NCI-H526 (cell line): ENCODE measurements at regions not wholly inside any gene's neighbourhood (a gene's known extent, or its start where the extent isn't known, plus 50 kb on each side); places are given as distances from the start of the nearest gene placed in this dataset.
"Not testable (repeated sequence)": the region's sequence is repeated elsewhere in the genome, so short reads cannot be mapped to it uniquely, and the experiment has no call there.

ENCODE experiments used
- DNase-seq, 2 experiments: peaks; one replicate each; lab custom pipeline; 2025; lab: John Stamatoyannopoulos, UW

DNA sequence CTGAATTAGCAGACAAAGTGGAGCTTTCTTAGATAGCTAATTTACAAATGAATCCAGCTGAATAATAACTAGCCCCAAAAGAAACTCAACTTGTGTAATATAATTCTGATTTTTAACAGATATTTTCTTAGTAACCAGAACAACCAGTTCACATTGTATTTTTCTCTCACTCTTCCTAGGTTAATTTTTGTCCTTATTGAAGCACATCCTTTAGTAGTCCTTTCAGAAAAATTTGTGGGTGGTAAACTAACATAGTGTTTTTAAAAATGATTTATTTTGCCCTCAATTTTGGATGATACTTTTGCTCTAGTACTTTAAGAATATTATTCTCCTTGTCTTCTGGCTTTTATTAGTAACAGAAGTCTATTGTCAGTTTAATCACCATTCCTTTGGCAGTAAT, 190.6 kb upstream of the SLC39A10 start:
- no peak for DNase-seq

DNA sequence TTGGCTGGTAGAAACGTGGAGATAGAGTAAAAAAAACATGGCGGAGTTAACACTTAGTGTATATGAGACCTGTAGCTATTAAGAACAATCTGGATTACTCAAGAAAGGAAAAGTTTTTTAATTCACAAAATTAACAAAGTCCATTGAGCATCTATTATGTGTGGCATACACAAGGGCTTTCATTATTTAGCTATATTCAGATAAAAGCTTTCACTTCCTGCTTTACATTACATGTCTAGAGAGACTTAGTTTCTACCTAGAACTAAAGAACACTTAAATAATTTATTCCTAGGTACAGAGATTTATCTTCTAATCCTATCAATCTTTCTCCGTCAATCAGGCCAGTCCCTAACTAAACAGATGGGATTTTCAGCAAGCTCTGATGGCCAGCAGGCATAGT, 196.0 kb upstream of the SLC39A10 start:
- no peak for DNase-seq

DNA sequence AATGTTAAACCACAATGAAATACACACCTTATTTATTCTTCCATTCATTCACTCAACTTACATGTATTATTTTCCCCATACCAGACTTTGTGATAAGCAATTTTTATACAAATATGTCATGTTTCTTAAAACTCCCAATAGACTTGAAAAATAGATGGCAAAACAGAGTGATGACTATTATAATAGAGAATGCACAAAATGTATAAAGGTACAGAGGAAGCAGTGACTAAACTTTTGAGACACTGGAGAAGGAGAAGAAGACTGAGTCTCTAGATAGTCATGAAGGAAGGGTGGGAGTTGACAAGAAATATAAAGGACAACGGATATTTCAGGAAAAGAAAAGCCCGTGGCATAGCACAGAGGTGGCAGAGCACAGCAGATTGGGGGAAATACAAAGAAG, 198.1 kb upstream of the SLC39A10 start:
- DNase-seq = no peak

DNA sequence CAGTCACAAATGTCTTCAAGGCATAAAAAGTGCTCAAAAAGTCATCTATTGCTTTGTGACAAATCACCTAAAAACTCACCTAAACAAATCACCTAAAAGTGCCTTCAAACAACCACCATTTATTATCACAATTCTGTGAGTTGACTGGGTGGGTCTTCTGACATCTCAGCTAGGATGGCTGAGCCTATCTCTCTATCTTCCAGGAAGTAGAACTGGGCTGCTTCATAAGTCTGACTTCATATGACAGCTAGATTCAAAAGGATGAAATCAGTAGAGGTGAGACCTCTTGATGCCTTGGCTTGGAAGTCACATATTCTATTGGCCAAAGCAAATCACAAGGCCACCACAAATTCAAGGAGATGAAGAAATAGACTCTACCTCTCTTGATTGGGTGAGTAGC, 199.2 kb upstream of the SLC39A10 start:
- no peak for DNase-seq

DNA sequence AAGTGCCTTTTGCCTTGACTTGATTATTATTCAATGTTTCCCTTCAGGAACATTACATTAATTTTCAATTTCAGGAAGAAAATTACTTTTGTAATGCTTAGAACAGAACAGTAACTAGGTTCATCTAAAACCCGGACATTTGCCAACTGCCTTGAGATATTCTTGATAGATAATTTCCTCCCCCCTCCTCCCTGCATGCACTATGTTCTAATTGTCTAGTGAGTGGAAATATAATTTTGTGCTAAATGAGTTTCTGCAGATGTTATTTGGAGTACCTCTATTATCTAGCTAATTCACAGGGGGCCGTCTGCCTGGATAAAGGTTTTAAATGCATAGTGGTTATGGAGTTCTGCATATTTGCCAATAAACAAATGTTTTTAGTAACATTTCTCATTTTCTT, 200.3 kb upstream of the SLC39A10 start:
- DNase-seq = no peak

DNA sequence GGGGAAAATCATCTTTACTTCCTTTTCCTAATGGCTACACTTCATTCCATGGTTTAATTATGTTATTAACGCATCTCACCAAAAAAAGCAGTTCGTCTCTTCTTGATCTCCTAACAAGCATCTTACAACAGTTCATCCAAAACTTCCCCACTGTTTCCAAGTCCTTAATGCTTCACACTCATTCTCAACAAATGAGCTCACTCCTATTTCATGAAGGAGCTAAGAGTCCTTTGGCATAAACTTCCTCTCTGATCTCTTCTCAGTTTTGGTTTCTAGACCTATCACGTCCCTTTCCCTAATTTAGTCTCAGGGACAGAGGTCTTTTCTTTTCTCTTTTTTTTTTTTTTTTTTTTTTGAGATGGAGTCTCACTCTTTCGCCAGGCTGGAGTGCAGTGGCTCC, 205.9 kb upstream of the SLC39A10 start:
- no peak for DNase-seq

DNA sequence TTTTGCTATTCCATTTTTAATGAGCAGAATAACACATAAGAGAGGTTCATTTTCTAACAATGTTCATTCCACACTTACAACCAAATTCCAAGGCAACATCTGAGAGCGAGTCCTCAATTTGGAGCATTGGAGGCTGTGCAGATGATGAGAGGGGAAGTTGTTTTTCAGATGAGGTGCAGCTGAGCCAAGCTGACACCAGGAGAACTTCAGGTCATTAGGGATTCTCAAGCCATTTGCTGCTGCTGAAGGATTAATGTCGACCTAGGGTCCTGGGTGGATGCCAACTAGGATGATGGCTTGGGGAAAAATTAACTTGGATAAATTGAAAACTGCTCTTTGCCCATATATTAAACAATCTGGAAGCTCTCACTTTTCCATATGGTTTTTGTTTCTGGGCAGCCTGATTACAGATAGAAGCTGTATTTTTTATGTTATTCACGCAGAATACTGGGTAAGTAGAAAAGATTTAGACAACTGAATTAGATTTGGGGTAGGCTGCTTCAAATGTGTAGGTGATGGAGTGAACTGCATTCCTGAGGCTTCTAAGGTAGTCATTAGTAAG, 206.4 kb upstream of the SLC39A10 start:
- no peak for DNase-seq

DNA sequence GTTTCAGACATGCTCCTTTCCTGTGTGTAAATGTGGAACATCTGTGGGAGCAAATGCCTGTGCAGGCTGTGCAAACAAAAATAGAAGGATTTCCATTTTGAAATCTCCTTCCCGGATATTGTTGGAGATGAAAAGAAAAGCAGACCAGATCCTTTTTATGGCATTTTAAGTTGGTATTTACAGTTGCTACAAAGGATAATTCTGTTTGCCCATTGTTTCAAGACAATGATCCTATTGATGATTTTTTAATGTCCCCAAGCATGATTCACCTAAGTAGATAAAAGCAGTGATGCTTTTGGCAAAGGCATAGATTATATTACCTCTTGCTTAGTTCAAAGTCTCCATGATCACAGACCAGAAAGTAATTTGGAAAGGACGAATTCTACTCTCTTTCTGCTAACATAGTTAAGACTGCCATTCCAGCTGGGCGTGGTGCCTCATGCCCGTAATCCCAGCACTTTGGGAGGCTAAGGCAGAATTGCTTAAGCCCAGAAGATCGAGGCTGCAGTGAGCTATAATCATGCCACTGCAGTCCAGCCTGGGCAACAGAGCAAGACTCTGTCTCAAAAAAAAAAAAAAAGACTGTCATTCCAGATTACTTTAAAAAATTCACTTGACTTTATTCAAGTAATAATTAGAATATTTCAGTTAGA, 209.6 kb upstream of the SLC39A10 start:
- no peak for DNase-seq

DNA sequence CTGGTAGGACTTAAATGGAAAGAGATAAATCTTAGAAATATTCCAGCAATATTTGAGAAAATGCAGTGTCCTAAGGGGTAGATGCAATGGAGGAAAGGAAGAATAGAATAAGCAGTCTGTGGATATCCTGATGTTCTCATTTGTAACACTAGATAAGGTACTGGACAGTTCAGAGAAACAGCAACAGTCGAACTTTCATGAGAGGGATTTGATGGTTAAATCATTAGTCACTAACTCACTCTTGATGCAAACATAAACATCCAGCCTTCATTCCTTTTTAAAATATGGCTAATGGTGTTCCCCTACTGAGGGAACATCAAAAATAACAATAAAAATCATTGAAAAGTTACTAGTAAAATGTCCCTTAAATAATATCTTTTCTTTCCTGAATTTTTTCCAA, 211.4 kb upstream of the SLC39A10 start:
- DNase-seq = no peak

DNA sequence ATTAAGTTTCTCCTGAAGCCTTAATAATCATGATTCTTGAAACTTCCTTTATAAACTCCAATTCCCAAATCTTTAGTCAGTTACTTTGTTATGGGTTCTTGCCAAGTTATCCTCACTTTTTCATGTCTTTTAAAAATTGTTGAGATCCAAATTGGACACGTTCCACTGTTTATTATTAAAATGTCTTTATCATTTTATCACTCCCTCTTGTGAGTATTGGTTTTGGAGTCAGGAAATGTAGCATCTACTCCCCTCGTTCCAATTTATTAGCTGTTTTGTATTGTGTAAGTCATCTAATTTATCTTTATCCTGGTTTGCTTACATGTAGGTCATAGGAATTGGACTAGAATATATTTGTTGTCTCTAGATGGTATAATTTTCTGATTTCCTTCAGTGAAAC, 213.1 kb upstream of the SLC39A10 start:
- no peak for DNase-seq

DNA sequence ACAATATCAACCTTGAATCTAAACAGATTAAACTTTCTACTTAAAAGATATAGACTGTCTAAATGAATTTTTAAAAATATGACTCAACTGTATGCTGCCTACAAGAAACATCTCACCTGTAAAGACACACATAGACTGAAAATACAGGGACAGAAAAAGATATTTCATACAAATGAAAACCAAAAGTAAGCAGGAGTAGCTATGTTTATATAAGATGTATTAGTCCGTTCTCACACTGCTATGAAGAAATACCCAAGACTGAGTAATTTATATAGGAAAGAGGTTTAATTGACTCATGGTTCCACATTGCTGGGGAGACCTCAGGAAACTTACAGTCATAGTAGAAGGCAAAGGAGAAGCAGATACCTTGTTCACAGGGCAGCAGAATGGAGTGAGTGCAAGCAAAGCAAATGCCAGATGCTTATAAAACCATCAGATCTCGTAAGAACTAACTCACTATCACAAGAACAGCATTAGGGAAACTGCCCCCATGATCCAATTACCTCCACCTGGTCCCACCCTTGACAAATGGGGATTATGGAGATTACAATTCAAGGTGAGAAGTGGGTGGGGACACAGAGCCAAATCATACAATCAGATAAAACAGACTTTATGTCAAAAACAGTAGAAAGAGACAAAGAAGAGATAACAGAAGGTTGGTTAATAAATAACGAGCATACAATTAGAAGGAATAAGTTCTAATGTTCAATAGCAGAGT, 214.4 kb upstream of the SLC39A10 start:
- DNase-seq = no peak

DNA sequence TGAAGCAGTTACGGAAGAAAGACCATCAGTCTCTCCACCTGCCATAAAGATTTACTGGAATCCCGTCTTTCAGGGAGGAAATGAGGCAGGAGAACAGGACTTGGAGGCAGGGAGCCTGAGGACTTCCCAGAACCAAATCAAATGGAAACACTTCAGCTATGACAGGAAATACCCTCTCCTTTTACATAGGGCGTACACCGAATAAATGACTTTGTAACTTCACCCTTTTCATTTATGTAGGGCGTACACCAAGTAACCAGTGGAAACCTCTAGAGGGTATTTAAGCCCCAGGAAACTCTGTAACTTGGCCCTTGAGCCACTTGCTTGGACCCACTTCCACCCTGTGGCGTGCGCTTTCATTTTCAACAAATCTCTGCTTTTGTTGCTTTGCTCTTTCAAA, 218.3 kb upstream of the SLC39A10 start:
- DNase-seq = no peak

DNA sequence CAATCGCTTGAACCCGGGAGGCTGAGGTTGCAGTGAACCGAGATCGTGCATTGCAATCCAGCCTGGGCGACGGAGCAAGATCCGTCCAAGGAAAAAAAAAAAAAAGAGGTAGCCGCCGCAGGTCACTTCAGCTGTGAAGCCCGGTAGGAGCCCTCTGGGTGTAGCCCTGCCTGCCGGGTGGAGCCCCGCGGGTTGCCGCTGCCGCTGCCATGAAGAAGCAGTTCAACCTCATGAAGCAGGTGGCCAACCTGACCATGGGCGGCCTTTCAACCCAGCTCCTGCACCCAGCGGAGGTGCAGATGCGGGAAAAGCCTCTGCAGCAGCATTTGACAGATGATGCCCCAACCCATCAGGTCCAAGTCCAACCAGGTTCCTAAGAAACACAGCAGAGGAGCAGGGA, 219.5 kb upstream of the SLC39A10 start:
- DNase-seq = no peak

DNA sequence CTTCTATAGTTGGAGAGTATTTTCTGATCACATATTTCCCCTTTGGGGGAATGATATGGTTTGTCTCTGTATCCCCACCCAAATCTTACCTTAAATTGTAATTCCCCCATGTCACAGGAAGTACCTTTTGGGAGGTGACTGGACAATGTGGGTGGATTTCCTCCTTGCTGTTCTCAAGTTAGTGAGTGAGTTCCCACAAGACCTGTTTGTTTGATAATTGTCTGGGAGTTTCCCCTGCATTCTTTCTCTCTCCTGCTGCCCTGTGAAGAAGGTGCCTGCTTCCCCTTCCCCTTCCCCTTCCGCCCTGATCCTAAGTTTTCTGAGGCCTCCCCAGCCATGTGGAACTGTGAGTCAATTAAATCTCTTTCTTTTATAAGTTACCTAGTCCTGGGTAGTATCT, 222.7 kb upstream of the SLC39A10 start:
- DNase-seq = no peak

DNA sequence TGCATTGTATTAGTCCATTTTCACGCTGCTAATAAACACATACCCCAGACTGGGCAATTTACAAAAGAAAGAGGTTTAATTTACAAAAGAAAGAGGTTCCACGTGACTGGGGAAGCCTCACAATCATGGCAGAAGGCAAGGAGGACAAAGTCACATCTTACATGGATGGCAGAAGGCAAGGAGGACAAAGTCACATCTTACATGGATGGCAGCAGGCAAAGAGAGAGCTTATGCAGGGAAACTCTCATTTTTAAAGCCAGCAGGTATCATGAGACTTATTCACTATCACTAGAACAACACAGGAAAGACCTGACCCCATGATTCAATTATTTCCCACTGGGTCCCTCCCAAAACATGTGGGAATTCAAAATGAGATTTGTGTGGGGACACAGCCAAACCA, 223.3 kb upstream of the SLC39A10 start:
- not testable (repeated sequence) for DNase-seq

DNA sequence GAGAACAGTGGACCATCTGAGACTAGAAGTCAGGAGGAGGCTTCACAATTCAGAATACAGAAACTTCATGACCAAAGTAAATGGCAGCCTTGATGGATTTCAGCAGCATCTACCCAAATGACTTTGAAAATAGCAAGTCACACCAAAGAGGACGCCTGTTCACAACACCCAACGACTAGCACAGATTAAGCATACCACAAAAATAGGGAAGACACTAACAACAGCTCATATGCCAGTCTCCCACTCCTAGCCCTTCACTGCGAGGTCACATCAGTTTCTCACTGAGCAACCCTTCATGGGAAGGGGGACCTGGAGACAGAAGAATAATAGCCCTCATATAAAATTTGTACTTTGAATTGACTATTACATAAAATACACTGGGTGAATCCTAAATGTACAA, 228.4 kb upstream of the SLC39A10 start:
- DNase-seq = no peak

DNA sequence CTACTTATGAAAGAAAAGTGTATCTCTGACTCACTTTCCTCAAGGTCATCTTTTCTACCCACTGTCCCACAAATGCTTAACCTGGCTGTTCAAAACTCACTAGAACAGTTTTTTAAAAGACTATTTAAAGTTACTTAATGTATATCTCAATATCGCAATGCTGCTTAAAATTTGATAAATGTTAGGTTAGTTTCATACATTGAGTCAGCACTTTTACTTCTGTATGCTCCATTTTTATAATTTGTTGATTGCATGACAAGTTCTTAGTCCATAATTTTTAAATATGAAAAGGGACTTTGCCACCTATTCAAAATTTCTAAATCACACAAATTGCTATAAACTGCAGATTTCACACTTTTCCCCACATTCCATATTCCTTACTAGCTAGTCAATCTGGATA, 231.7 kb upstream of the SLC39A10 start:
- no peak for DNase-seq

DNA sequence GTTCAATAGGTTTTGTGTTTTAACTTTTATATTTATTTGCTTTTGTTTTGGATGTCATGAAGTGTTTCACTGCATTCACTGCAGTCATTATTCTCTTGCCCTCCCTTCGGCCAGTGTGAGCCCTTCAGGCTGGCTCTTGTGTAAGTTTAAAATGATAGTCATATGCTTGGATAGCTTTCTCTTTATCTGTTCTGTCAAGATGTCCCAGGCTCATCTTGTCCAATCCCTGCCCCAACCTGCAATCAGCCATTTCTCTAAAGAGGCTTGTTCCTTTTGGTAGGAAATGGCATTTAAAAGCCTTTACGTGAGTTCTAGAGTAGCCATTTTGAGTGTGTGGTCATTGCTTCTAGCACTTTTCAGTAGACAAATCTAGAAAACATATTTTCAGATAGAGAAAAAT, 238.0 kb upstream of the SLC39A10 start:
- DNase-seq = no peak

DNA sequence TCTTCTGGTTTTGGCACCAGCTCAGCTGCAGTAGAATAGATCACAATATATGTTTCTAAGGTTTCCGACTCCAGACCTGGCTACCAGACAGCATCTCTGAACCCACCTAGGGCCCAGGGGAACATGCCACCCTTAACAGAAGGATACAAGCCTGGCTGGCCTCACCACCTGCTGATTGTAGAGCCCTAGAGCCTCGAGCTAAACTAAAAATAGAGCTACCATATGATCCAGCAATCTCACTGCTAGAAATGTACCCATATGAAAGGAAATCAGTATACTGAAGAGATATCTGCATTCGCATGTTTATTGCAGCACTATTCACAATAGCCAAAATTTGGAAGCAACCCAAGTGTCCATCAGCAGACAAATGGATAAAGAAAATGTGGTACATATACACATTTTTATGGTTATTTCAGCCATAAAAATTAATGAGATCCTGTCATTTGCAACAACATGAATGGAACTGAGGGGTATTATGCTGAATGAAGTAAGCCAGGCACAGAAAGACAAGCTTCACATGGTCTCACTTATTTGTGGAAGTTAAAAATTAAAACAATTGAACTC, 242.4 kb upstream of the SLC39A10 start:
- DNase-seq = no peak

DNA sequence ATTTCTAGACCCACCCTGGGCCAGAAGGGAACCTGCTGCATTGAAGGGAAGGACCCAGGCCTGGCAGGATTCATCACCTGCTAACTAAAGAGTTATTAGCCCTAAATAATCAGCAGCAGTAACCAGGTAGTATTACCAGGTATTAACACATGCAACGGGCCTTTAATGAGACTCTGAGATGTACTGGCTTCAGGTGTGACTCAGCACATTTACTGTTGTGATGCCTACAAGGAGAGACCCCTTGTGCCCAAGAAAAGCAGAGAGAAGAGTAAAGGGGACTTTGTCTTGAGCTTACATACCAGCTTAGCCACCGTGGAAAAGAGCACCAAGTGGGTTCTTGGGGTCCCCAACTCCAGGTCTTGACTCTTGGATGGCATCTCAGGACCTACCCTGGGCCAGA, 243.1 kb upstream of the SLC39A10 start:
- DNase-seq = no peak

DNA sequence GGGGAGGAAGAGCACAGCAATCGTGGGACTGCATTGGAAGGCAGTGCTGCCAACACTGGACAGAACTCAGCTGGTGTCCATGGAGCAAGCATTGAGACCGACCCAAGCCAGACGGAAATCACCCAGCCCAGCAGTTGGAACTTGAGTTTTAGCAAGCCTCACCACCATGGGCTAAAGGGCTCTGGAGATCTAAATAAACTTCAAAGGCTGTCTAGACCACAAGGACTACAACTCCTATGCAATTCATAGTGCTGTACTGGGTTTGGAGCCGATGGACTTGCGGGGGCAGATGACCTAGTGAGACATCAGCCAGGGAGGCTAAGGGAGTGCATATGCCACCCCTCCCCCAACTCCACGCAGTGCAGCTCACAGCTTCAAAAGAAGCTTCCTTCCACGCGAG, 243.6 kb upstream of the SLC39A10 start:
- no peak for DNase-seq

DNA sequence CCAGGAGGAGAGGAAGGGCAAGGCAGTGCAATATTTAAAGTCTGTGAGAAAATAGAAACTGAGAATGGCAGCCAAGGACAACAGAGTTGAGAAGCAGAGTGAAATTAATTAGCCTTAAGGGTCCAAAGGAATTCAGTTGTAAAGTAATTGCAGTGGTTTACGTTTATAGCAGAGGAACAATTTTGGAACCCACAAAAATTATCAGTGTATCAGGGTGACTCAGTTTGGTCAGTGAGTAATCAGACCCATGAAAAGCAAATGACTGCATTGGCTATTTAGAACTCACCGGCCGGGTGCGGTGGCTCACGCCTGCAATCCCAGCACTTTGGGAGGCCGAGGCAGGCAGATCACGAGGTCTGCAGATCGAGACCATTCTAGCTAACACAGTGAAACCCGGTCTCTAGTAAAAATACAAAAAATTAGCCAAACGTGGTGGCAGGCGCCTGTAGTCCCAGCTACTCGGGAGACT, 245.8 kb upstream of the SLC39A10 start:
- no peak for DNase-seq

DNA sequence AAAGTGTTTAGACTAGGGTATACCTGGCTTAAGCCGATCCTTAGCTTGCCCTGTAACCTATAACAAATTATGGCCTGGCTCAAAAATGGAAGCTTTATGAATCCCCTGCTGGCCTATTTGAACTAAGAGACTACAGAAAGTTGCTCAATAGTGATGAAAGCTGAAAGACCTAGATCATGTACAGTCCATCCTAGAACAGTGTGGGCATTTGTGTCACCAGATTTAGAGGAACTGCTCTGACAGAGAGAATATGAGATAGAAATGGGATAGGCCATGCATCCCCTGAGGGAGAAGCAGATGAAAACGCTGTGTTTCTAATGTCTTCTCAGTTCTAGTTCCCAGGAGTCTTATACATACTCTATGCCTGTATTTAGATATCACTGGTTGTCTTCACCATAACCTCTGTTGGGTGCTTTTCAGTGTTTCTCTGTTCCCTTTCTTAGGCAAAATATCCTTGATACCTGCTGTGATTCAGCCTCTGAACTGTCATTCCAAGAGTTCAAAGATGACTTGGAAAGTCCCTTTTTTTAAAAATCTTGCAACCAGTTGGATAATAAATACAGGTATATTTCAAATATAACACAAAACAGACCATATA, 246.9 kb upstream of the SLC39A10 start:
- no peak for DNase-seq
